ENCODE measurements at regions not wholly inside any gene's neighbourhood (a gene's known extent, or its start where the extent isn't known, plus 50 kb on each side); places are given as distances from the start of the nearest gene placed in this dataset.

DNA sequence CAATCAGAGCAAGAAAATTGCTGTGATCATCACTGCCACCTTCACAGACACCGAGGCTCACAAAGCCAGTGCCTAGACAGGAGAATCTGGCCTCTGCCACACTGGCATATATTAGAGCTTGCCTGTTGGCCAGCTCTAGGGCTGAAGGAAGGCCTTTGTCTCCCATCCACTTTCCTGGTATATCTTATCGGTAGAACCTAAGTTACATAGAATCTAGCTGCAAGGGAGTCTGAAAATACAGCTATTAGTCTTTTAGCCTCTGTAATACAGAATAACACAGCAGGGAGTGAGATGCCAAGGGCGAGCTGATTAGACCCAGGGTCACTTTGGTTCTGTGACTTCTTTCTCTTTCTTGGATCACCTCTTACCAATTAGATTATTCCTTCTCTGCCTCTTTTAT lies 154.9 kb upstream of the KL start:
- DNase-seq, result no peak

DNA sequence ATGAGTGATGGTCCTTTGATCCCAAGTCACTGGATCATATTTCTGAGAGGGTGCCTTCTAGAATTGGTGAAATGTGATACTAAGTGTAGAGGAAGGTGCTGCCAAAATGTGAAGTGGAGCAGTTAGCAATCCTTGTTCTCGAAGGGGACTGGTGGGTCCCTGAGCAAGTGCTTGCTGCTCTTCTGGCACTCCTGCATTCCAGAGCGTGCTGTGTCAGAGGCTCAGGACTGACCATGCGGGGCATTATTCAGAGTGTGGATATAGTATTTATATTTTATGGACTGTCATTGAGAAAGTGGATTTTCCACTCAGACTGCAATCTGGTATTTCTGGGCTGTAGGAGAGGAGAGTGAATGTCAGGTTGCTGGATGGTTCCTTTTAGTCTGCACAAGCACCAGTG lies 152.6 kb upstream of the KL start:
- DNase-seq, result no peak

DNA sequence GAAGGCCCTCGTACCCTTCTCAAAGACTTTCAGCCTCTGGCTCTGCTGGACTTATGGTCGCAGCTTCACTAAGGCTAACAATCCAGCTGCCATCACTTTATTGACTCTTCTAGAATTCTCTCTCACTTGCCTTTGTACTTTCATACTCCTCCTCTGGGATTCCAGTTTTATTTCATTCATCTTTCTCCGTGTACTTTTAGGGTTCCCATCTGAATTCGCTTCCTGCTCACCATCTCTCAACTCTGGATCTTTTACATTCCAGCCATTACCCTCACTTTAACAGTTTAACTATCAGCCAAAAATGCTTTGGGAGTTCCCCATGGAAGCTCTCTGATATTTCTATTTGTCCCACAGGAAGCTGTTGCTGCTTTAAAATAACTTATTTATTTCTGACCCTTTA lies 149.3 kb upstream of the KL start:
- no peak for DNase-seq

DNA sequence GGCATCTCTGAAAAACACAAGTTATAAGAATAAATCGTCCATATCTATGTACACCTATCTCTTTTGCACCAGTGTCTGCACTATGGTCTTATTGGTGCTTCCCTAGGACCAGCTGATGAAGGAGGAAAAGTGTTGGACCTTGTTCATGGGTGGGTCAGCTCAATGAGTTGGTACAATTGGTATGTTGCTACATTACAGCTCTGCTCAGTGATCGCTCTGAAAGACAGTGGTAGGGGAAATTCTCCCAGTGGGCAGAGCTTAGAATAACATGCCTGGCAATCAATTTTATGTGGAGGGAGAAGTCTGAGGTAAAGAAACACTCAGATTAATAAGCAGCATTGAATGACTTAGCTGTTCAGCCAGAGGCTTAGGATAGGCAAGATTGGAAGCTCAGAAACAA lies 138.7 kb upstream of the KL start:
- DNase-seq, result no peak

DNA sequence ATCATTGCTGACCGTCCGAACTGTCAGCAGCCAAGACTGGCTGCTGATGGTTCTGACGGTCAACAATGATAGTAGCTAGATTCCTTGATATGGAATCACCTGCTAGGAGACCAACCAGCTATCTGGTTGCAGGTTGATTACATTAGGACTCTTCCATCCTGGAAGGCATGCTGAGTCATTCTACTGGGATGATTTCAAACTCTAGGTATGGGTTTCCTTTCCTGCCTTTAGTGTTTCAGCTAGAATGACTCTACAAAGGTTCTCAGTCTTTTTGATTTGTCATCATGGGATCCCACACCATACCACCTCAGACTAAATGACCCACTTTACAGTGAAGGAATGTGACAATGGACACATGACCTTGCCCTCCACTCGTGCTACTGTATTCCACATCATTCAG lies 138.1 kb upstream of the KL start:
- no peak for DNase-seq

DNA sequence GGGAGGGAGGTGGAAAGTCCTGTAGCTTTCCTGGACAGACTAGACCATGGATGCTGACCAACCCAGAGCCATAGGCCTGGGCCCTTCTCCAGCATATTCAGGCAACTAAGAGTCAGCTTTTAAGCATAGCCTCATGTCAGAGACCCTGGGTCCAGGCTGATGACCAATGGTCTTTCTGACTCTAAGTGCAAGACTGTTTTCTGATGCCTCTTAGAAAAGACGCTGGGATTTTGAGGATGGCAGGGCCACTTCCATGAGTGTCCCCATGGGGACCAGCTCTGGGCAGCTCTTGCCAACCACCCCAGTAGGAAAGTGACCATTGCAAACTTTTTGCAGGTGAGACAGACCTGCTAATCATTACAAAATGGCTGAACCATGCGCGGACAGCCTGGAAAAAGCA lies 135.6 kb upstream of the KL start:
- no peak for DNase-seq

DNA sequence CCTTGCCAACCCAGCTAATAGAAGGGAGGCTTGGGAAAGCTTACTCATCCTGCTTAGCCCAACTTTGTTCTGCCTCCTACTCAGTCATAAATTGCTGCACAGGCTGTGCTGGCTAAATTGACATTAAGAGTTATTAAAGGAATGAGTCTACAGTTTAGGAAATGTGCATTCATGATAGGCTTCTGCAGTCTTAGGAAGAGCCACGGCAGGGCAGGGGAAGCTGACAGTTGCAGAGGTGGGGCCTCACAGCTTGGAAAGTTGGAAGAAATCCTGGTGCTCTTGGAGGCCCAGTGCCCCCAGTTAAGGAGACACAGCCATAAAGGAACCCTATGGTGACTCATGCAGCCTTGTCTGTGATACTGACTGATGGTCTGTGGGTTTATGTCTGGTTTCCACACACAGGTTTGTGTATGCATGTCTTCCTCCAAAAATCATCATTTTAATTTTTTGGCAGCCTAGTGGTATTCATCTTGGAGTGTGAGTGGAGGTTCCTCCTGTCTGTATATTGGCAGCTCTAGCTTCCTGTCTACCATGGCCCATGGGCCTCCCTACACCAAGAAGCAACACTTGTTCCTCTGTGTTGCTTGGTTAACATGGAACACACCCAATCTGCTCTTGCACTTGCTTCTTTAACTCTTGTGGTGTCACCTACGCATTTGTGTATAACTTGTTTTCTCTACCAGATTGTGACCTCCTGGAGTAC lies 135.0 kb upstream of the KL start:
- DNase-seq, result peak; percentile 73

DNA sequence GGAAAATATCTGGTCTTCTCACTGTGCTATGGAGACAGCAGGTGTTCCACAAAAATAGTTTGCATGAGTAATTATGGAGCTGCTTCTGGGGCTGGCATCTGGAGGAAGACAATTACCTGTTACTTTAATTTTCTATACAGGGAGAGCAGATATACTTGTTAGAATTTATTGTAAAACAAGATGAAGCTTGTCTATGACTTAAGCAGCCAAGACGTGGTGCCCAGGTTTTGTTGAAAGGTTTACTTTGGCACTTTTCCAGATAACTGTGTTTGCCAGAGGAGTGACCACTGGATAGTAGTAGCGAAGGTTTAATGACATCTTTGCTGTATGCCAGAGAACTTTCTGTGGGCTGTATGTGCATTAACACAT lies 134.5 kb upstream of the KL start:
- peak; percentile 95 for DNase-seq

DNA sequence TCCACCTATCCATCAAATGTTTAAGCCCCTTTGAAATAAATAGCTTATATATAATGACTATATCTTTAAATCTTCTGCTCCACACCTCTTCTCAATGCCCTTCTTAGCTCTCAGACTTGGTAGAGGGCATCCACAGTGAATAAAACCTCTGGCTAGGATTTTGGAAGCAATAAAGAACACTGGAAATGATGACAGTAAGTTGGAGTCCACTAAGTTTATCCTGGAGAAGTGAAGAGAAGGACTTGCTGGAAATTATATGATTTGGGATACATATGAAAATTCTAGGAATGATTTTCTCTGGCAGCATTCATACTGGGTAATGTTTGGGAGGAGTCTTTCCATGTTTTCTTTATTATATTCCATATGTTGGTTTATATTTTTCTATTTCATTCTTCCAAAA lies 133.5 kb upstream of the KL start:
- peak; percentile 13 for DNase-seq

DNA sequence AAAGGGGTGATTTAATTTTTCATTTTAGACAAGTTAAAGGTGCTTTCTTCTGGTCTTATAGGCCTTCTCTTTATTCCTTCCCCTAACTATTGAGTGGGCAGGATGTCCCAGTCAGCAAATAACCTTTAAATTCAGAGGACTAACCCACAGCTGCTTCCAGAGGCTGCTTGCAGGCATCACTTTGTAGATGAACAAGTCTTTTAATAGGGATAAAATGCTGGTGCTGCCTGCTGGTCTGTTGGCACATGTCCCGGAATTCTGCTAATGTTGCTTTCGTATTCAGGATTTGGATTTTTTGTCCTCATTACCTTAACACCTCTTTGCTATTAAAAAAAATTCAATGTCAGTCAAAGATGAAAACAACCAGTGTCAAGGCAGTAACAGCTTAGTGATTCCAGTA lies 132.7 kb upstream of the KL start:
- peak; percentile 91 for DNase-seq

DNA sequence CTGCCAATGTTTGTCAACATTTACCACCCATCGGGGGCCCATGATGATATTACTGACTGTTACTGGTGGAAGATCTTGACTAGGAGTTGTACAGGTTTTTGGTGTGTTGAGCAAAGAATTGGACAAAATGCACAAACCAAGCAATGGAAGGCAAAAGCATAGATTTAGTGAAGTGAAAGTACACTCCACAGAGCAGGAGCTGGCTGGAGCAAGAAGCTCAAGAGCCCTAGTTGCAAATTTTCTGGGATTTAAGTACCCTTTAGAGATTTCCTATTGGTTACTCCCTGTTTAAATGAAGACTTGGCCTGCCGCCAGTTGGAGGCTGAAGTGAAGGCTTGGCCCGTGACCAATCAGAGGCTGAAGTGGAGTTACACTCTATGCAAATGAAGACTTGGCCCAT lies 128.6 kb upstream of the KL start:
- DNase-seq, result peak; percentile 31

DNA sequence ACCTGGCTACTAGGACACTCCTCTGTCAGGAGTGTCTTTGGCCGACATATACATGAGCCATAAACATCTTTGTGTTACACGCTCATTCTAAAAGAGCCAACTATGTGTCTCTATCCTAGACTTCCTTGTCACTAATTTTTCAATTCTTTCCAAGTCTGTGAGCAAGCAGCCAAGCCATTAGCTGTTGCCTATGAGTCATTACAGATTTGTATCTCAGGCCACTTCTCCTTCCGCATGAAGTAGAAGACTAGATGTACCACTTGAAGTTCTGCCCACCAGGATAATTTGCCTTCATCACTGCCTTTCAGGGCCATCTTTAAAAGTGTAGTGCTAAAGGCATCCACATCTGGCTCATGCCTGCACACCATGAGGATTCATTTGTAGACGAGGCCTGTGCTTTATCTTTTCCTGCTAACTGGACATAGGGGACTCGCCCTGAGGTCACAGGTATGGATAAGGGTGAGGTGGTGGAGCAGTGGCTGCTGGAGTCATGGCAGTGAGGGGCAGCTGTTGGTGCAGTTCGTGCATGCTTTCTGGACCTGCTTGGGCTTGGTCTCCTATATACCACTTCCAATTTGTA lies 126.1 kb upstream of the KL start:
- no peak for DNase-seq

DNA sequence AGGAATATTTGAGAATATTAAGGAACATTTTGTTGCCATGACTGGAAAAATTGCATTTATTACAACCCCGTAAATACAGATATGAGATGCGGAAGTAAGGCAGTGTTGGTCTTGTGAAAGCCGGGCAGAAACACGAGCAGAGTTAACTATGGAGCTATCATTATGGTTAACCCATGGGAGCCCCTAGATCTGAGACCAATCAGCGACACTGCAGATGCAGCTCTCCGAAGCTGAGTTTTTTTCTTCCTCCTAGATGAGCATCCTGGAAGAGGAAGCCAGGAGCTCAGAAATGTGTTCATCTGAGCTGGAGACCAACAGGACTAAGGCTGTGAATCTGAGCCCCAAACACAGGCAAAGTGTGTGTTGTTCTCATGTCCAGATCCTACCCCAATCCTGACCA lies 123.0 kb upstream of the KL start:
- DNase-seq, result no peak

DNA sequence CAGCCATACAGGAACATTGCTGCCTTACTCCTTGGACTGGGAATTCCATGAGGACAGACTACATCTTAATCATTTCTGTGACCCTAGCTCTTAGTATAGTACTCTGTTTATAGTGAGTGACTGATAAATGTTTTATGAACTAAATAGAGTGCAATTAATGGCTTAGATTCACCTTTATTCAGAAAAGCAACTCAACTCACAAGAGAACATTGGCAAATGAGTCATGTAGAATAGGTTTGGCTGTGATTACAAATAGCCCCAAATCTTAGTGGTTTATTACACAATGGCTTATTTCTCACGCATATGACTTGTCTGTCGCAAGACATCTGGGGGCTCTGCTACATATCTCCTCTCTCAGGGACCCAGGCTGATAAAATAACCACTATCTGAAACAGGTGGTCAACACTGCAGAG lies 121.6 kb upstream of the KL start:
- DNase-seq, result no peak

DNA sequence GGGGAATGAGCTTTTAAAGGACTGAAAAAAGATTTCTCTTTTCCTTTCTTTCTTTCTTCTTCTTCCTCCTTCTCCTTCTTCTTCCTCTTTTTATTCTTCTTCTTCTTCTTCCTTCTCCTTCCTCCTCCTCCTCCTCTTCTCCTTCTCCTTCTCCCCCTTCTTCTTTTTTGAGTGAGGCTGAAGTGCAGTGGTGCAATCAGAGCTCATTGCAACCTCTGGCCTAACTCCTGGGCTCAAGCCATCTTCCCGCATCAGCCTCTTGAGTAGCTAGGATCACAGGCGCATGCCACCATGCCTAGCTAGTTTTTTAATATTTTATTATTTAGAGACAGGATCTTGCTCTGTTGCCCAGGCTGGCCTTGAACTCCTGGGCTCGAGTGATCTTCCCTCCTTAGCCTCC lies 120.9 kb upstream of the KL start:
- no peak for DNase-seq

DNA sequence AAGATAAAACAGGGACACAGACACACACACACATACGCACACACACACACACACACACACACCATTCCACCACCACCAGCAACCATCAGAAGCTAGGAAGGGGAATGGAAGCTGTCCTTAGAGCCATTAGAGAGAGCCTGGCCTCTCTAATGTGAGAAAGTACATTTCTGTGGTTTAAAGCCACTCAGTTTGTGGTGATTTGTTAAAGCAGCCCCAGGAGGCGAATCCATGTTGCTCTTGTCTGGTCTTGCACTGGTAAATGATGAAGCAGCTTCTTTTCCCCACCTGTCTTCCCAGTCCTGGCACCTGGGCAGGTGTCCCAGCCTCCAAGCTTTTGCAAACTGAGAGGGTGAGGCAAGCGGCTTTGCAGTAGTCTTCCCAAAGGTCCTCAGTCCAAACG lies 118.9 kb upstream of the KL start:
- DNase-seq, result no peak

DNA sequence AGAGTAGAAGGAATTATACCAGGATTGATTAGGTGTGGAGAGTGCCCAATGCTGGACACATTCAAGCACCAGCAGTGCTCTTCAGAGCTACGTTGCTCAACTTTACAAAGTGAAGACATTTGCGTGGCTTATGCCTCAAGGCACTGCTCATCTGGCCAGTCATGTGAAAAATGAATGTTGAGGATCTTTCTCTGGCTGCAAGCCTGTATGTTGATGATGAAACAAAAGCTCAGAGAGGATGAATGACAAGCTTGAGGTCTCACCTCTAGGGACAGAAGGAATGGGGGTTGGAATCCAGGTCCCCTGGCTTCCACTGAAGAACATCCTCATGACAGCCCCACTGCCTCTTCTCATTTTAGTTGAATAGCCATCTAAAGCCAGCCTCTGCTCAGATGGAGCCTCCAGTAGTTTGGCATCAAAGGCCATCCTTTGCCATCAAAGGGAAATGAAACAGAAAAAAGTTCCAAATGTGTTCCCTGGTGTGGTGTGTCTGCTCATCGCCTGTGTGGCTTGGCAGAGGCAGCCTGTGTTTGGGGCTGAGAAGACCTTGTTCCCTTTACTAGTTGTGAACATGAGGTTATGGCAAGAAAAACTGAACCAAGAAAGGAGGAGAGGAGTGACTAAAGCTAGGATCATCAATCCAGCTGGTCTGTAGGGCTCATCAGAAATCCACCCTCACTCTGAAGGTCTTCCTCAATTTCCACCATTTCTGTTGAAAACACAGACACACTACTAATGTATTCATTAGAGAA lies 114.0 kb upstream of the KL start:
- no peak for DNase-seq

DNA sequence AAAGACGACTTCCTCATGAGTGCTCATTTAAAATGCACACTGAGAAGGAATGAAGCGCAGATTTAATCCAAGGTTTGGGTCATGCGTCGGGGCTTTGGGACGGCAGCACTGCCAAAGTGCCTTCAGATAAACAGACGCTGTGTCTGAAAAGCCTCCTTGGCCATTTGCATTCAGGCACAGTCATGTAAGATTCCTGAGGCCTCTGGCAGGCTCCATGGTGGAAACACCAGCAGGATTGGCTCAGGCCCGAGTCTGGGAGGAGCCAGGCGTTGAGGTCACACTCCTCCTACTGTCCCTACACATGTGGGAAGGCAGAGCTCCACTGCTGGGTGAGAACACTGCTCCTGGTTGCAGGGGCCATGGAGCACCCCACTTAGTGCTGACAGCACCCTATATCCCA lies 113.3 kb upstream of the KL start:
- DNase-seq, result no peak

DNA sequence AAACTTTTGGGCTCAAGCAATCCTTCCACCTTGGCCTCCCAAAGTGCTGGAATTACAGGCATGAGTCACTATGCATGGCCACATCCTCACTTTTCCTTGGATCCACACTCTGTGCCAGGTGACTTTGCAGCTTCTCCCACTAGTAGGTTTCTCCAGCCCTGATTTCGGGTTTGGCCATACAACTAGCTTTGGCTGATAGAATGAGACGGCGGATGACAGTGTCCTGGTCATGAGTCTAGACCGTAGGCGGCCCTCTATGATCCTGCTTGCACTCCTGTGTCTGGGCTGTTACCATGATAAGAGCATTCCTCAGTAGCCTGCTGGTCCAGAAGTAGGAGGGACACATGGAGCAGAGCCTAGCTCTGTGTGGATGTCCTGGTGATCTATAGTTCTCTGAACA lies 112.5 kb upstream of the KL start:
- DNase-seq, result no peak

DNA sequence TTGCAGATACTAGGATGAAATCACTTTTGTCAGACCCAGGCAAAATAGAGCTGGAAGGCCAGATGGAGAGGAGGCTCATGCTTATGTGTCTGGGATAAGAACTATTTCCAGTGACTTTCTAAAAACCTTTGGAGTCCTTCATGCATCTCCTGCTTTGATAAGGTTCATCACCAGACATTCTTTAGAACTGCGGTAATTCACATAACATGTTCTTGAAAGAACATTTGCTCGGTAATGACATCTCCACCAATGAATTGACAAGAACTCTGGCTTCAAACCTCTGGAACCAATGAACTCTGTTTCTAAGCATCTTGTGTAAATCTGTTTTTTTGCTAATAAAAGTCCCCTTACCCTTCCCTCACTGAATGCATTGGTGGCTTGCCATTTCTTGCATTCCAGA lies 112.0 kb upstream of the KL start:
- no peak for DNase-seq

DNA sequence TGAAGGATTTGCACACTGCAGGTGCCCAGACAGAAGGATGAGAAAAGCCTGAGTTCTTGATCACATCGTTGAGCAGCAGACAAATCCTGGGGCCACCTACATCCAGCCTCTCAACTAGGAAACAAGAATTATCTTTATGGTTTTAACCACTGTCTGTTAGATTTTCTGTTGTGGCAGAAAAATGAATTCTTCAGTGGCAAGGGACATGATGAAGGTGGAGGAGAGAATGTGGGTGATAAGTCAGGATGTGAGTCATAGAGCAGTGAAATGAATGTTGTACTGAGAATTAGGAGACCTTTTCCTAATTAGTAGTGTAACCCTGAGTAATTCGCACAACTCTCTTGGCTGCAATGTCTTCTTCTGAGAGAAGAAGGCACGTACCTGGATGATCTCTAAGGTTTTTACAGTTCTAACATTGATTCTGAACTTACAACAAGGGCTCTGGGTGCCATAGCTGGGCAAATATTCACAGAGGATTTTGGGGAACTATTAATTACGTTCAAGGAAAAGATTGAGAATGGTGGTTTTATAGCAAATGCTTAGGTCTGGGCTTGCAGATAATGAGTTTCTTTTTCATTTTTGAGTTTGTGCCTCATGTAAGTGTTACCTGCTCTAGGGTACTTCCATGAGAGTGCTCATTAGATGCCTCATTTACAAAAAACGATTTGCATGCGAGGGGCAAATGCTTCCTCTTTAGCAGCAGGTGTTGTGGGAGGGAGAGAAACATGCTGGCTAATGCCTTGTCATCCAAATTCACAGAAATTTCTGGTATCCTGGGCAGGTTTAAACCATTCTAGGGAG lies 111.0 kb upstream of the KL start:
- peak; percentile 8 for DNase-seq

DNA sequence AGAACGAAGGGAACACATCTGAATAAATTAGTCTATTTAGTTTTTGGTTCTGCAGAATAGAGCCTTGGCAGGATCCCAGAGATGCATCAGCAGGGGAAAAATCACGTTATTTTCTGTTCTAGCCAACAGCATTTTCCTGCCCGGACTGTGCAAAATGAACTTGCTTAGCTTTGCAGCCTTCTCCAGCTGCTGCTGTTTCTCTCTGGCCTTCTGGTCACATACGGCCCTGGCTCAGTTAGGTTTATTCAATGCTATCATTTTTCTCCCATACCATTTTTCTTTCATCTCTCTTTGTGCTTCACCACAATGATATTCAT lies 110.4 kb upstream of the KL start:
- no peak for DNase-seq

DNA sequence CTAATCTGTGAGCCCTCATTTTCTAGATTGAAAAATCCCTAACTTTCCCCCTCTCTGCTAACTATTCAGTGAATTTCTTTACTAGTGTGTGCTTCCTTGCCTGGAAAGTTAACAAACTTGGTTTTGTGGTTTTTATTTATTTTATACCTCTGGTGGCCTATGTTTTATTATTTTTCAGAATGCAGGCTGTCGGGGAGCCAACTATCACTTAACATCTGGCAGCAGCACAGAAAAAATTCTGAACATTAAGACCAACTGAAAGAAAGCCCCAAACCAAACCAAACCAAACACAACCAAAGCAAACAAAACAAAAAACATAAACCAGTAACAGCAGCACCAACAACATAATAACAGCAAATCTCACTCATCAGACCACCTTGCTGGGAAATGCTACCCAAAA lies 109.0 kb upstream of the KL start:
- no peak for DNase-seq

DNA sequence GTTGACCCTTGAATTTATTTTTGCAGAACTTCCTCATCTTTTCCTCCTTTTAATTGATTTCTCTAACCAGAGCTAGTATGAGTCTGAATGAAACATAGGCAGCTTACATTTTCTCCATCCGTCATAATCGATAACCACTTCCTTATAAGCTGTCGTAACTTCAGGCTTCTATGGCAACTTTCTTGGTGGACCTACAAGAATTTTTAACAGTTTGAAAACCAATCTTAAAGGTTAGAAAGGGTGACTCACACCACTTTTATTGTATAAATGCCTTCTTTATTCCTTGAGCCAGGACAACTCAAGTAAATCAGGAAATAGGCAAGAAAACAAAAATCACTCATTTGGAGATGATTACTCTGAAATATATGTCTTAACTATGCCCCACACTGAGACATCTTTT lies 105.7 kb upstream of the KL start:
- DNase-seq, result no peak

Data from NCI-H69 (cell line).